ENCODE measurements at regions not wholly inside any gene's neighbourhood (a gene's known extent, or its start where the extent isn't known, plus 50 kb on each side); places are given as distances from the start of the nearest gene placed in this dataset.

GRCh38 chr13:106033659-106034058 is 501.8 kb downstream of the EFNB2 start:
- DNase-seq (ENCODE audit: low read depth) = peak; percentile 85
- H3K4me3 ChIP-seq (ENCODE audit: control insufficient read depth, low read depth, low read length) = no peak overlapping the region
- peak; percentile 49 for TF ChIP-seq CTCF (conservative IDR thresholded peaks at IDR 0.05; ENCODE audit: control insufficient read depth, insufficient read depth, low read depth, low read length)

GRCh38 chr13:106032441-106032840 is 503.0 kb downstream of the EFNB2 start:
- no peak for TF ChIP-seq CTCF (conservative IDR thresholded peaks at IDR 0.05; ENCODE audit: control insufficient read depth, insufficient read depth, low read depth, low read length)
- no peak for DNase-seq (ENCODE audit: low read depth)
- no peak overlapping the region for H3K4me3 ChIP-seq (ENCODE audit: control insufficient read depth, low read depth, low read length)

GRCh38 chr13:106029676-106030290 is 505.7 kb downstream of the EFNB2 start:
- no peak for DNase-seq (ENCODE audit: low read depth)
- no peak for TF ChIP-seq CTCF (conservative IDR thresholded peaks at IDR 0.05; ENCODE audit: control insufficient read depth, insufficient read depth, low read depth, low read length)
- no peak overlapping the region for H3K4me3 ChIP-seq (ENCODE audit: control insufficient read depth, low read depth, low read length)

- no peak for TF ChIP-seq CTCF (conservative IDR thresholded peaks at IDR 0.05; ENCODE audit: control insufficient read depth, insufficient read depth, low read depth, low read length)
- H3K4me3 ChIP-seq (ENCODE audit: control insufficient read depth, low read depth, low read length) = no peak overlapping the region
- DNase-seq (ENCODE audit: low read depth) = no peak
Observed at GRCh38 chr13:106028911-106029310, 506.6 kb downstream of the EFNB2 start.

GRCh38 chr13:106011600-106011999 is 523.9 kb downstream of the EFNB2 start:
- no peak overlapping the region for H3K4me3 ChIP-seq (ENCODE audit: control insufficient read depth, low read depth, low read length)
- no peak for DNase-seq (ENCODE audit: low read depth)
- no peak for TF ChIP-seq CTCF (conservative IDR thresholded peaks at IDR 0.05; ENCODE audit: control insufficient read depth, insufficient read depth, low read depth, low read length)

GRCh38 chr13:106010836-106011235 is 524.6 kb downstream of the EFNB2 start:
- no peak for TF ChIP-seq CTCF (conservative IDR thresholded peaks at IDR 0.05; ENCODE audit: control insufficient read depth, insufficient read depth, low read depth, low read length)
- no peak for DNase-seq (ENCODE audit: low read depth)
- H3K4me3 ChIP-seq (ENCODE audit: control insufficient read depth, low read depth, low read length) = no peak overlapping the region

GRCh38 chr13:106008540-106008939 is 526.9 kb downstream of the EFNB2 start:
- no peak for TF ChIP-seq CTCF (conservative IDR thresholded peaks at IDR 0.05; ENCODE audit: control insufficient read depth, insufficient read depth, low read depth, low read length)
- no peak for DNase-seq (ENCODE audit: low read depth)
- H3K4me3 ChIP-seq (ENCODE audit: control insufficient read depth, low read depth, low read length) = no peak overlapping the region
